Activated T-helper 2 cell treated with anti-CD3 and anti-CD28 coated beads, Interferon-gamma antibody, Interleukin-2, Interleukin-4, amounts not matched to agents 10 μg/mL and 5 μg/mL and 100 μg/mL, durations not matched to agents 14 hours and 24 hours and 36 hours (primary cell): ENCODE measurements at regions not wholly inside any gene's neighbourhood (a gene's known extent, or its start where the extent isn't known, plus 50 kb on each side); places are given as distances from the start of the nearest gene placed in this dataset.

Experiments
- DNase-seq: peaks from one replicate; pipeline ENCODE4 v3.0.0; 2021; ENCODE audit warnings: low spot score
- H3K27ac Mint-ChIP-seq: one replicate; pipeline ENCODE4 v1.8.0; 2021; ENCODE audit warnings: mixed read lengths
- H3K27me3 Mint-ChIP-seq: one replicate; pipeline ENCODE4 v1.8.0; 2021; ENCODE audit warnings: low read depth, mixed read lengths
- H3K36me3 Mint-ChIP-seq: one replicate; pipeline ENCODE4 v1.8.0; 2021; ENCODE audit warnings: low read depth, mixed read lengths
- H3K4me1 Mint-ChIP-seq: one replicate; pipeline ENCODE4 v1.8.0; 2021; ENCODE audit warnings: low read depth, mixed read lengths
- H3K4me3 Mint-ChIP-seq: one replicate; pipeline ENCODE4 v1.8.0; 2021; ENCODE audit warnings: low read depth, mild to moderate bottlenecking, moderate library complexity, mixed read lengths
- H3K9me3 Mint-ChIP-seq: one replicate; pipeline ENCODE4 v1.8.0; 2021; ENCODE audit warnings: mixed read lengths
- intact Hi-C: fragments of 100-400 bp; cut with micrococcal nuclease; formaldehyde crosslinking; loops from one replicate; pipeline ENCODE4 v1.15.1; 2023

GRCh38 chr3:159560214-159560979, 428.2 kb upstream of the IL12A start:
- Mint-ChIP-seq H3K27me3 (no peaks in the 10 kb centered on the region), H3K9me3 (no peaks in the 10 kb centered on the region), H3K36me3 (no peaks in the 10 kb centered on the region), H3K4me3 (no peak overlapping the region), H3K4me1 (no peaks in the 10 kb centered on the region), H3K27ac (no peak overlapping the region)
- DNase-seq: no peak
- intact Hi-C loops: no loop called here

- H3K4me1 Mint-ChIP-seq: no peaks in the 10 kb centered on the region
- no peak overlapping the region for H3K4me3 Mint-ChIP-seq
- intact Hi-C loops: no loop called here
- no peaks in the 10 kb centered on the region for H3K9me3 Mint-ChIP-seq
- DNase-seq: no peak
- no peaks in the 10 kb centered on the region for H3K36me3 Mint-ChIP-seq
- H3K27me3 Mint-ChIP-seq: no peaks in the 10 kb centered on the region
- H3K27ac Mint-ChIP-seq: no peak overlapping the region
These were observed 423.3 kb upstream of the IL12A start for GRCh38 chr3:159565313-159565712.

- no peak for DNase-seq
- Mint-ChIP-seq H3K27ac (no peak overlapping the region), H3K4me1 (no peaks in the 10 kb centered on the region), H3K4me3 (no peak overlapping the region), H3K36me3 (no peaks in the 10 kb centered on the region), H3K27me3 (no peaks in the 10 kb centered on the region), H3K9me3 (no peaks in the 10 kb centered on the region)
- intact Hi-C loops: no loop called here
These were observed 405.0 kb upstream of the IL12A start for GRCh38 chr3:159583662-159584061.

- Mint-ChIP-seq H3K27ac (no peak overlapping the region), H3K27me3 (no peaks in the 10 kb centered on the region), H3K4me1 (no peaks in the 10 kb centered on the region), H3K4me3 (no peak overlapping the region), H3K9me3 (no peaks in the 10 kb centered on the region), H3K36me3 (no peaks in the 10 kb centered on the region)
- intact Hi-C loops: no loop called here
- DNase-seq: no peak
These were observed 404.2 kb upstream of the IL12A start for GRCh38 chr3:159584421-159584820.

GRCh38 chr3:159586571-159587202, 401.9 kb upstream of the IL12A start:
- Mint-ChIP-seq H3K9me3 (peaks cover 11% of the 10 kb centered on the region), H3K27ac (no peak overlapping the region), H3K4me1 (no peaks in the 10 kb centered on the region), H3K4me3 (no peak overlapping the region), H3K27me3 (no peaks in the 10 kb centered on the region), H3K36me3 (no peaks in the 10 kb centered on the region)
- DNase-seq: no peak
- intact Hi-C loops: no loop called here

- peaks cover 15% of the 10 kb centered on the region for H3K9me3 Mint-ChIP-seq
- H3K4me3 Mint-ChIP-seq: no peak overlapping the region
- no peaks in the 10 kb centered on the region for H3K36me3 Mint-ChIP-seq
- no peaks in the 10 kb centered on the region for H3K27me3 Mint-ChIP-seq
- DNase-seq: no peak
- H3K27ac Mint-ChIP-seq: no peak overlapping the region
- intact Hi-C loops: no loop called here
- H3K4me1 Mint-ChIP-seq: no peaks in the 10 kb centered on the region
These were observed 394.6 kb upstream of the IL12A start for GRCh38 chr3:159593927-159594605.

- intact Hi-C loops: no loop called here
- H3K4me1 Mint-ChIP-seq: no peaks in the 10 kb centered on the region
- H3K9me3 Mint-ChIP-seq: peaks cover 13% of the 10 kb centered on the region
- H3K27ac Mint-ChIP-seq: no peak overlapping the region
- no peaks in the 10 kb centered on the region for H3K36me3 Mint-ChIP-seq
- no peaks in the 10 kb centered on the region for H3K27me3 Mint-ChIP-seq
- no peak for DNase-seq
- no peak overlapping the region for H3K4me3 Mint-ChIP-seq
These were observed 388.3 kb upstream of the IL12A start for GRCh38 chr3:159600291-159600690.

GRCh38 chr3:159604151-159604581, 384.5 kb upstream of the IL12A start:
- Mint-ChIP-seq H3K4me1 (no peaks in the 10 kb centered on the region), H3K27me3 (no peaks in the 10 kb centered on the region), H3K4me3 (no peak overlapping the region), H3K27ac (no peak overlapping the region), H3K9me3 (peaks cover 9% of the 10 kb centered on the region), H3K36me3 (no peaks in the 10 kb centered on the region)
- DNase-seq: no peak
- intact Hi-C loops: no loop called here

- no peaks in the 10 kb centered on the region for H3K36me3 Mint-ChIP-seq
- H3K4me1 Mint-ChIP-seq: no peaks in the 10 kb centered on the region
- DNase-seq: no peak
- no peak overlapping the region for H3K4me3 Mint-ChIP-seq
- H3K27me3 Mint-ChIP-seq: no peaks in the 10 kb centered on the region
- H3K27ac Mint-ChIP-seq: no peak overlapping the region
- intact Hi-C loops: no loop called here
- peaks cover 3% of the 10 kb centered on the region for H3K9me3 Mint-ChIP-seq
These were observed 383.5 kb upstream of the IL12A start for GRCh38 chr3:159605101-159605500.

- Mint-ChIP-seq H3K4me1 (no peaks in the 10 kb centered on the region), H3K4me3 (no peak overlapping the region), H3K36me3 (no peaks in the 10 kb centered on the region), H3K27me3 (no peaks in the 10 kb centered on the region), H3K27ac (no peak overlapping the region), H3K9me3 (no peaks in the 10 kb centered on the region)
- DNase-seq: no peak
- intact Hi-C loops: no loop called here
These were observed 382.9 kb upstream of the IL12A start for GRCh38 chr3:159605776-159606175.

- intact Hi-C loops: no loop called here
- Mint-ChIP-seq H3K36me3 (no peaks in the 10 kb centered on the region), H3K9me3 (no peaks in the 10 kb centered on the region), H3K4me1 (no peaks in the 10 kb centered on the region), H3K27ac (no peak overlapping the region), H3K4me3 (no peak overlapping the region), H3K27me3 (peaks cover 2% of the 10 kb centered on the region)
- no peak for DNase-seq
These were observed 380.8 kb upstream of the IL12A start for GRCh38 chr3:159607856-159608255.

- no peak for DNase-seq
- intact Hi-C loops: no loop called here
- Mint-ChIP-seq H3K27me3 (peaks cover 2% of the 10 kb centered on the region), H3K4me3 (no peak overlapping the region), H3K36me3 (no peaks in the 10 kb centered on the region), H3K4me1 (no peaks in the 10 kb centered on the region), H3K27ac (no peak overlapping the region), H3K9me3 (no peaks in the 10 kb centered on the region)
These were observed 380.3 kb upstream of the IL12A start for GRCh38 chr3:159608311-159608710.

- no peak for DNase-seq
- Mint-ChIP-seq H3K36me3 (no peaks in the 10 kb centered on the region), H3K4me3 (no peak overlapping the region), H3K4me1 (no peaks in the 10 kb centered on the region), H3K27me3 (peaks cover 2% of the 10 kb centered on the region), H3K9me3 (no peaks in the 10 kb centered on the region), H3K27ac (no peak overlapping the region)
- intact Hi-C loops: no loop called here
These were observed 379.0 kb upstream of the IL12A start for GRCh38 chr3:159609625-159610024.
